ENCODE measurements at regions not wholly inside any gene's neighbourhood (a gene's known extent, or its start where the extent isn't known, plus 50 kb on each side); places are given as distances from the start of the nearest gene placed in this dataset.

DNA sequence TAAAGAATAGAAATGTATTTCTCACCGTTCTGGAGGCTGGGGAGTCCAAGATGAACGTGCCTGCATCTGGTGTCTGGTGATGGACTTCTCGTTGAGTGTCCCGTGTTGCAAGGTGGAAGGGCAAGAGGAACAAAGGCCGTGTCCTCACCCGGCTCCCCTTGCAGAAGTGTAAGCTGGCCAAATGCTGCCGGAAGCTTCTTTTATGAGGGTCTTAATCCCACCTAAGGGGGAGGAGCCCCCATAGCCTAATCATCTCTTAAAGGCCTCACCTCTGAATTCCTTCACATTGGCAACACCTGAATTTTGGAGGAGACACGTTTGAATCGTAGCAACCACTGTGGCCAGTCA, 99.1 kb upstream of the DAP start:
- TF ChIP-seq, protein P1, sequence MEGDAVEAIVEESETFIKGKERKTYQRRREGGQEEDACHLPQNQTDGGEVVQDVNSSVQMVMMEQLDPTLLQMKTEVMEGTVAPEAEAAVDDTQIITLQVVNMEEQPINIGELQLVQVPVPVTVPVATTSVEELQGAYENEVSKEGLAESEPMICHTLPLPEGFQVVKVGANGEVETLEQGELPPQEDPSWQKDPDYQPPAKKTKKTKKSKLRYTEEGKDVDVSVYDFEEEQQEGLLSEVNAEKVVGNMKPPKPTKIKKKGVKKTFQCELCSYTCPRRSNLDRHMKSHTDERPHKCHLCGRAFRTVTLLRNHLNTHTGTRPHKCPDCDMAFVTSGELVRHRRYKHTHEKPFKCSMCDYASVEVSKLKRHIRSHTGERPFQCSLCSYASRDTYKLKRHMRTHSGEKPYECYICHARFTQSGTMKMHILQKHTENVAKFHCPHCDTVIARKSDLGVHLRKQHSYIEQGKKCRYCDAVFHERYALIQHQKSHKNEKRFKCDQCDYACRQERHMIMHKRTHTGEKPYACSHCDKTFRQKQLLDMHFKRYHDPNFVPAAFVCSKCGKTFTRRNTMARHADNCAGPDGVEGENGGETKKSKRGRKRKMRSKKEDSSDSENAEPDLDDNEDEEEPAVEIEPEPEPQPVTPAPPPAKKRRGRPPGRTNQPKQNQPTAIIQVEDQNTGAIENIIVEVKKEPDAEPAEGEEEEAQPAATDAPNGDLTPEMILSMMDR (IDR thresholded peaks at IDR 0.05 in 4 of 5, conservative IDR thresholded peaks at IDR 0.05 in 1 of 5), result no peak
- no peak for TF ChIP-seq POLR2A (IDR thresholded peaks at IDR 0.05)

Data from gastrocnemius medialis (tissue), 4 donors.